NCI-H1105 treated with DMSO at 0.1 percent for 48 hours (cell line): ENCODE measurements at regions not wholly inside any gene's neighbourhood (a gene's known extent, or its start where the extent isn't known, plus 50 kb on each side); places are given as distances from the start of the nearest gene placed in this dataset.
"Not testable (repeated sequence)": the region's sequence is repeated elsewhere in the genome, so short reads cannot be mapped to it uniquely, and the experiment has no call there.

ENCODE experiments used
- DNase-seq: peaks from one replicate; lab custom pipeline; 2025; lab: John Stamatoyannopoulos, UW

- DNase-seq = no peak
Observed at GRCh38 chr9:12272471-12273120, 420.6 kb upstream of the TYRP1 start.

- no peak for DNase-seq
Observed at GRCh38 chr9:12274577-12274976, 418.6 kb upstream of the TYRP1 start.

GRCh38 chr9:12276505-12276904, 416.7 kb upstream of the TYRP1 start:
- no peak for DNase-seq

GRCh38 chr9:12289711-12290110, 403.5 kb upstream of the TYRP1 start:
- no peak for DNase-seq

- DNase-seq = no peak
Observed at GRCh38 chr9:12290166-12290869, 402.9 kb upstream of the TYRP1 start.

GRCh38 chr9:12305211-12305610, 388.0 kb upstream of the TYRP1 start:
- DNase-seq = no peak

GRCh38 chr9:12314589-12314988, 378.6 kb upstream of the TYRP1 start:
- no peak for DNase-seq

GRCh38 chr9:12318732-12319685, 374.2 kb upstream of the TYRP1 start:
- DNase-seq = no peak

GRCh38 chr9:12329623-12329985, 363.6 kb upstream of the TYRP1 start:
- DNase-seq = no peak

- DNase-seq = not testable (repeated sequence)
Observed at GRCh38 chr9:12333966-12334365, 359.2 kb upstream of the TYRP1 start.

GRCh38 chr9:12350775-12351174, 342.4 kb upstream of the TYRP1 start:
- no peak for DNase-seq

- peak; percentile 51 for DNase-seq
Observed at GRCh38 chr9:12351293-12352044, 341.7 kb upstream of the TYRP1 start.

- no peak for DNase-seq
Observed at GRCh38 chr9:12352045-12352315, 341.2 kb upstream of the TYRP1 start.

GRCh38 chr9:12363439-12363838, 329.7 kb upstream of the TYRP1 start:
- no peak for DNase-seq

- DNase-seq = no peak
Observed at GRCh38 chr9:12368569-12368968, 324.6 kb upstream of the TYRP1 start.

- no peak for DNase-seq
Observed at GRCh38 chr9:12391839-12392509, 301.2 kb upstream of the TYRP1 start.

- DNase-seq = no peak
Observed at GRCh38 chr9:12394105-12394504, 299.1 kb upstream of the TYRP1 start.

- DNase-seq = no peak
Observed at GRCh38 chr9:12403721-12404120, 289.5 kb upstream of the TYRP1 start.

GRCh38 chr9:12413986-12414385, 279.2 kb upstream of the TYRP1 start:
- no peak for DNase-seq

GRCh38 chr9:12414514-12414913, 278.7 kb upstream of the TYRP1 start:
- no peak for DNase-seq

GRCh38 chr9:12415361-12415760, 277.8 kb upstream of the TYRP1 start:
- DNase-seq = no peak

- DNase-seq = no peak
Observed at GRCh38 chr9:12416716-12417115, 276.5 kb upstream of the TYRP1 start.
